Astrocyte (in vitro differentiated cells and primary cell): ENCODE measurements at regions not wholly inside any gene's neighbourhood (a gene's known extent, or its start where the extent isn't known, plus 50 kb on each side); places are given as distances from the start of the nearest gene placed in this dataset.

Experiments
- CTCF ChIP-seq: IDR thresholded peaks from 2 replicates; pipeline ENCODE4 v1.5.1; 2011; ENCODE audit warnings: low read depth, mild to moderate bottlenecking, inconsistent platforms, low read length, moderate library complexity; ENCODE audit not compliant: insufficient read depth
- EZH2 ChIP-seq: IDR thresholded peaks from 2 replicates; pipeline ENCODE4 v1.6.1; 2012; ENCODE audit warnings: mild to moderate bottlenecking, low read length, inconsistent platforms; ENCODE audit not compliant: insufficient read depth

- TF ChIP-seq CTCF: no peak
- no peak for TF ChIP-seq EZH2
Measured at GRCh38 chr9:90169490-90169889, 473.1 kb downstream of the DIRAS2 start.
